HUES48 (cell line): ENCODE measurements at regions not wholly inside any gene's neighbourhood (a gene's known extent, or its start where the extent isn't known, plus 50 kb on each side); places are given as distances from the start of the nearest gene placed in this dataset.

ENCODE experiments used
- H3K27ac ChIP-seq: one replicate; pipeline ENCODE4 v1.7.0; 2013; ENCODE audit warnings: low read depth, low read length, inconsistent platforms
- H3K27me3 ChIP-seq: 2 replicates; pipeline ENCODE4 v1.6.1; 2013; ENCODE audit warnings: mild to moderate bottlenecking, low read length; ENCODE audit not compliant: control insufficient read depth, insufficient read depth
- H3K36me3 ChIP-seq: 2 replicates; pipeline ENCODE4 v1.6.1; 2013; ENCODE audit warnings: low read length; ENCODE audit not compliant: control insufficient read depth, insufficient read depth
- H3K4me1 ChIP-seq: 2 replicates; pipeline ENCODE4 v1.6.1; 2013; ENCODE audit warnings: mild to moderate bottlenecking, low read length; ENCODE audit not compliant: control insufficient read depth, insufficient read depth
- H3K4me3 ChIP-seq: 2 replicates; pipeline ENCODE4 v1.5.1; 2013; ENCODE audit warnings: mild to moderate bottlenecking, low read depth, low read length
- H3K9ac ChIP-seq: 2 replicates; pipeline ENCODE4 v1.6.1; 2013; ENCODE audit warnings: mild to moderate bottlenecking, low read depth, low read length, moderate library complexity
- H3K9me3 ChIP-seq: 2 replicates; pipeline ENCODE4 v1.6.1; 2013; ENCODE audit warnings: low read length; ENCODE audit not compliant: control insufficient read depth, insufficient read depth

GRCh38 chr1:193417945-193418744, 231.7 kb upstream of the B3GALT2 start:
- no peak overlapping the region for H3K9ac ChIP-seq
- H3K9me3 ChIP-seq, result no peaks in the 10 kb centered on the region
- H3K36me3 ChIP-seq, result no peaks in the 10 kb centered on the region
- no peak overlapping the region for H3K27ac ChIP-seq
- no peak overlapping the region for H3K4me3 ChIP-seq
- H3K27me3 ChIP-seq, result no peaks in the 10 kb centered on the region
- peaks cover 8% of the 10 kb centered on the region for H3K4me1 ChIP-seq

- peaks cover 8% of the 10 kb centered on the region for H3K4me1 ChIP-seq
- H3K4me3 ChIP-seq, result no peak overlapping the region
- H3K27ac ChIP-seq, result no peak overlapping the region
- H3K9me3 ChIP-seq, result no peaks in the 10 kb centered on the region
- H3K9ac ChIP-seq, result no peak overlapping the region
- H3K27me3 ChIP-seq, result no peaks in the 10 kb centered on the region
- no peaks in the 10 kb centered on the region for H3K36me3 ChIP-seq
These were observed 231.0 kb upstream of the B3GALT2 start for GRCh38 chr1:193417403-193417802.

GRCh38 chr1:193416226-193417024, 230.0 kb upstream of the B3GALT2 start:
- no peaks in the 10 kb centered on the region for H3K27me3 ChIP-seq
- no peak overlapping the region for H3K9ac ChIP-seq
- no peak overlapping the region for H3K27ac ChIP-seq

GRCh38 chr1:193415256-193415655, 228.8 kb upstream of the B3GALT2 start:
- no peaks in the 10 kb centered on the region for H3K9me3 ChIP-seq
- H3K9ac ChIP-seq, result no peak overlapping the region
- H3K36me3 ChIP-seq, result no peaks in the 10 kb centered on the region
- no peaks in the 10 kb centered on the region for H3K27me3 ChIP-seq
- peaks cover 8% of the 10 kb centered on the region for H3K4me1 ChIP-seq
- H3K27ac ChIP-seq, result no peak overlapping the region
- H3K4me3 ChIP-seq, result no peak overlapping the region

More at GRCh38 chr1:193416226-193417024, 230.0 kb upstream of the B3GALT2 start:
- Histone ChIP-seq H3K36me3 (no peaks in the 10 kb centered on the region), H3K4me1 (peaks cover 8% of the 10 kb centered on the region), H3K4me3 (no peak overlapping the region), H3K9me3 (no peaks in the 10 kb centered on the region)

GRCh38 chr1:193413376-193413775, 227.0 kb upstream of the B3GALT2 start:
- peaks cover 8% of the 10 kb centered on the region for H3K4me1 ChIP-seq
- H3K27me3 ChIP-seq, result no peaks in the 10 kb centered on the region
- no peaks in the 10 kb centered on the region for H3K36me3 ChIP-seq
- H3K9me3 ChIP-seq, result no peaks in the 10 kb centered on the region
- no peak overlapping the region for H3K4me3 ChIP-seq
- H3K9ac ChIP-seq, result no peak overlapping the region
- no peak overlapping the region for H3K27ac ChIP-seq

GRCh38 chr1:193412748-193413147, 226.3 kb upstream of the B3GALT2 start:
- Histone ChIP-seq H3K27me3 (no peaks in the 10 kb centered on the region), H3K36me3 (no peaks in the 10 kb centered on the region), H3K9me3 (no peaks in the 10 kb centered on the region), H3K9ac (no peak overlapping the region), H3K4me3 (no peak overlapping the region), H3K27ac (no peak overlapping the region), H3K4me1 (peaks cover 8% of the 10 kb centered on the region)

- Histone ChIP-seq H3K9ac (no peak overlapping the region), H3K27ac (no peak overlapping the region), H3K4me3 (no peak overlapping the region), H3K27me3 (no peaks in the 10 kb centered on the region), H3K36me3 (no peaks in the 10 kb centered on the region), H3K4me1 (peaks cover 4% of the 10 kb centered on the region), H3K9me3 (no peaks in the 10 kb centered on the region)
These were observed 225.3 kb upstream of the B3GALT2 start for GRCh38 chr1:193411714-193412113.

- H3K36me3 ChIP-seq, result no peaks in the 10 kb centered on the region
- no peak overlapping the region for H3K4me3 ChIP-seq
- H3K27me3 ChIP-seq, result no peaks in the 10 kb centered on the region
- no peaks in the 10 kb centered on the region for H3K4me1 ChIP-seq
- H3K27ac ChIP-seq, result no peak overlapping the region
- no peaks in the 10 kb centered on the region for H3K9me3 ChIP-seq
- H3K9ac ChIP-seq, result no peak overlapping the region
These were observed 224.8 kb upstream of the B3GALT2 start for GRCh38 chr1:193411215-193411614.

GRCh38 chr1:193408782-193409293, 222.4 kb upstream of the B3GALT2 start:
- no peaks in the 10 kb centered on the region for H3K4me1 ChIP-seq
- H3K9me3 ChIP-seq, result no peaks in the 10 kb centered on the region
- no peak overlapping the region for H3K9ac ChIP-seq
- no peak overlapping the region for H3K4me3 ChIP-seq
- H3K27me3 ChIP-seq, result no peaks in the 10 kb centered on the region
- no peak overlapping the region for H3K27ac ChIP-seq
- H3K36me3 ChIP-seq, result no peaks in the 10 kb centered on the region

GRCh38 chr1:193406901-193407300, 220.5 kb upstream of the B3GALT2 start:
- Histone ChIP-seq H3K9me3 (no peaks in the 10 kb centered on the region), H3K4me3 (no peak overlapping the region), H3K27me3 (no peaks in the 10 kb centered on the region), H3K27ac (no peak overlapping the region), H3K36me3 (no peaks in the 10 kb centered on the region), H3K4me1 (no peaks in the 10 kb centered on the region), H3K9ac (no peak overlapping the region)

- no peaks in the 10 kb centered on the region for H3K4me1 ChIP-seq
- no peaks in the 10 kb centered on the region for H3K27me3 ChIP-seq
- H3K9ac ChIP-seq, result no peak overlapping the region
- no peaks in the 10 kb centered on the region for H3K9me3 ChIP-seq
- no peak overlapping the region for H3K27ac ChIP-seq
- H3K4me3 ChIP-seq, result no peak overlapping the region
- no peaks in the 10 kb centered on the region for H3K36me3 ChIP-seq
These were observed 217.8 kb upstream of the B3GALT2 start for GRCh38 chr1:193404236-193404635.
